BE2C (cell line): ENCODE measurements at regions not wholly inside any gene's neighbourhood (a gene's known extent, or its start where the extent isn't known, plus 50 kb on each side); places are given as distances from the start of the nearest gene placed in this dataset.

Experiments
- DNase-seq: peaks from one replicate; pipeline ENCODE4 v3.0.0-alpha.2; 2020
- H3K27me3 ChIP-seq: fragments of 250-450 bp; sonication (Bioruptor Pico); 2 replicates; pipeline ENCODE4 v1.5.1; 2020; ENCODE audit warnings: mild to moderate bottlenecking
- H3K36me3 ChIP-seq: fragments of 250-450 bp; sonication (Bioruptor Pico); 2 replicates; pipeline ENCODE4 v1.5.1; 2020; ENCODE audit warnings: mild to moderate bottlenecking
- H3K4me1 ChIP-seq: fragments of 250-450 bp; sonication (Bioruptor Pico); 2 replicates; pipeline ENCODE4 v1.5.1; 2020
- H3K4me3 ChIP-seq: 2 replicates; pipeline ENCODE4 v1.5.1; 2011; ENCODE audit warnings: low read depth, low read length
- H3K9me3 ChIP-seq: fragments of 250-450 bp; sonication (Bioruptor Pico); 2 replicates; pipeline ENCODE4 v1.5.1; 2020
- TF ChIP-seq, protein P1 (sequence below): IDR thresholded peaks from 2 replicates; pipeline ENCODE4 v1.5.1; 2012; ENCODE audit warnings: mild to moderate bottlenecking, low read depth, low read length

- TF ChIP-seq, protein P1, sequence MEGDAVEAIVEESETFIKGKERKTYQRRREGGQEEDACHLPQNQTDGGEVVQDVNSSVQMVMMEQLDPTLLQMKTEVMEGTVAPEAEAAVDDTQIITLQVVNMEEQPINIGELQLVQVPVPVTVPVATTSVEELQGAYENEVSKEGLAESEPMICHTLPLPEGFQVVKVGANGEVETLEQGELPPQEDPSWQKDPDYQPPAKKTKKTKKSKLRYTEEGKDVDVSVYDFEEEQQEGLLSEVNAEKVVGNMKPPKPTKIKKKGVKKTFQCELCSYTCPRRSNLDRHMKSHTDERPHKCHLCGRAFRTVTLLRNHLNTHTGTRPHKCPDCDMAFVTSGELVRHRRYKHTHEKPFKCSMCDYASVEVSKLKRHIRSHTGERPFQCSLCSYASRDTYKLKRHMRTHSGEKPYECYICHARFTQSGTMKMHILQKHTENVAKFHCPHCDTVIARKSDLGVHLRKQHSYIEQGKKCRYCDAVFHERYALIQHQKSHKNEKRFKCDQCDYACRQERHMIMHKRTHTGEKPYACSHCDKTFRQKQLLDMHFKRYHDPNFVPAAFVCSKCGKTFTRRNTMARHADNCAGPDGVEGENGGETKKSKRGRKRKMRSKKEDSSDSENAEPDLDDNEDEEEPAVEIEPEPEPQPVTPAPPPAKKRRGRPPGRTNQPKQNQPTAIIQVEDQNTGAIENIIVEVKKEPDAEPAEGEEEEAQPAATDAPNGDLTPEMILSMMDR = no peak
- DNase-seq = no peak
These were observed 69.2 kb upstream of the UNC5B start for GRCh38 chr10:71143170-71143569.

DNA sequence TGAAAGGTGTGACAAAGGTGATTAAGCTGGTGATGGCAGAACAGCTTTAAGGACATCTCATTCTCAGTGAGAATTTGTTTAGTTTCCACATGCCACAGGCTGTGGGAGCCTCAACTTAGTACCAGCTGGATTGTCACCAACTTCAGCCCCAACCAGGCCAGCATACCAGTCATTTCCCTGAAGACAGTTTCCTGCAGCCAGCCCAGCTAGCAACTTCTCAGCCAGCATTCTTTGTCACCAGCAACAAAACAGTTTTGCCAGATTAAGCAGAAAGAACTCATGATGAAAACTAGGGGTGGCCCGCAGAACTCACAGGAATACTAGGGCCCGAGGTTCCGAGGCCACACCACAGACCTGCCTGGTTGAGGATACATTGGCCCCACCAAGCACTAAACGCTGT lies 68.8 kb upstream of the UNC5B start:
- Histone ChIP-seq H3K4me3 (no peak overlapping the region), H3K4me1 (no peaks in the 10 kb centered on the region), H3K36me3 (no peaks in the 10 kb centered on the region), H3K27me3 (no peaks in the 10 kb centered on the region; the same call in 1 of the 2 replicates), H3K9me3 (no peaks in the 10 kb centered on the region)
- TF ChIP-seq, protein P1 = no peak
- DNase-seq = no peak

More at GRCh38 chr10:71143170-71143569, 69.2 kb upstream of the UNC5B start:
- Histone ChIP-seq H3K36me3 (no peaks in the 10 kb centered on the region), H3K27me3 (no peaks in the 10 kb centered on the region; the same call in 1 of the 2 replicates), H3K9me3 (no peaks in the 10 kb centered on the region), H3K4me1 (no peaks in the 10 kb centered on the region; the same call in 1 of the 2 replicates), H3K4me3 (no peak overlapping the region)

GRCh38 chr10:71144824-71145223 lies 67.5 kb upstream of the UNC5B start:
- Histone ChIP-seq H3K27me3 (no peaks in the 10 kb centered on the region), H3K4me1 (no peaks in the 10 kb centered on the region), H3K9me3 (no peaks in the 10 kb centered on the region), H3K36me3 (no peaks in the 10 kb centered on the region), H3K4me3 (no peak overlapping the region)
- no peak for DNase-seq
- TF ChIP-seq, protein P1 = no peak

- TF ChIP-seq, protein P1 = no peak
- H3K4me1 ChIP-seq = no peaks in the 10 kb centered on the region
- no peaks in the 10 kb centered on the region for H3K27me3 ChIP-seq
- DNase-seq = no peak
- H3K4me3 ChIP-seq = no peak overlapping the region
- no peaks in the 10 kb centered on the region for H3K36me3 ChIP-seq
- H3K9me3 ChIP-seq = no peaks in the 10 kb centered on the region
These were observed 66.9 kb upstream of the UNC5B start for GRCh38 chr10:71145352-71145945.

- H3K9me3 ChIP-seq = no peaks in the 10 kb centered on the region
- TF ChIP-seq, protein P1 = no peak
- H3K4me1 ChIP-seq = no peaks in the 10 kb centered on the region
- H3K36me3 ChIP-seq = no peaks in the 10 kb centered on the region
- no peaks in the 10 kb centered on the region for H3K27me3 ChIP-seq
- no peak for DNase-seq
- no peak overlapping the region for H3K4me3 ChIP-seq
These were observed 61.6 kb upstream of the UNC5B start for GRCh38 chr10:71150796-71151195.

- Histone ChIP-seq H3K27me3 (no peaks in the 10 kb centered on the region), H3K36me3 (no peaks in the 10 kb centered on the region), H3K9me3 (no peaks in the 10 kb centered on the region), H3K4me1 (no peaks in the 10 kb centered on the region), H3K4me3 (no peak overlapping the region)
- TF ChIP-seq, protein P1 = no peak
- DNase-seq = no peak
These were observed 60.3 kb upstream of the UNC5B start for GRCh38 chr10:71152043-71152442.
